DMS79 (cell line): ENCODE measurements at regions not wholly inside any gene's neighbourhood (a gene's known extent, or its start where the extent isn't known, plus 50 kb on each side); places are given as distances from the start of the nearest gene placed in this dataset.
"Not testable (repeated sequence)": the region's sequence is repeated elsewhere in the genome, so short reads cannot be mapped to it uniquely, and the experiment has no call there.

Experiments used
- DNase-seq: peaks from one replicate; lab custom pipeline; 2025; lab: John Stamatoyannopoulos, UW

GRCh38 chr2:228519561-228519960 lies 338.1 kb upstream of the SPHKAP start:
- DNase-seq, result no peak

GRCh38 chr2:228516019-228516418 lies 334.5 kb upstream of the SPHKAP start:
- DNase-seq, result no peak

GRCh38 chr2:228513480-228513879 lies 332.0 kb upstream of the SPHKAP start:
- DNase-seq, result not testable (repeated sequence)

DNA sequence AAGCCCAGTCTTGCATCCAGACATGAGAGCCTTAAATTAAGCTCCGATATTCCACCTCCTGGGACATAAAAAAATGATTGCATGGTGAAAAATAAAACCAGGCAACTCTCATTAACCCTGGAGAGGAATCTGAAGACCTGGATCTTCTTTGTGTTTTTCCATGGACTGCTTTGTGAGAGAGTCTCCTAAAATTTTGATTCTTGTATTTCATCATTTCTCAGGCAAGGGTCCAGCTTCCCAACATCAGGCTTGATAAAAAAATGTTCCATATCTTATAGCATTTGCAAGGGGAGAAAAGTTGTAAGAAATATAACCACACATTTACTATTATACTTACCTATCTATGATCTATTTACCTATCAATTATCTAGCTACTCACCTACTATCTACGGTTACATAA lies 327.5 kb upstream of the SPHKAP start:
- DNase-seq, result no peak

DNA sequence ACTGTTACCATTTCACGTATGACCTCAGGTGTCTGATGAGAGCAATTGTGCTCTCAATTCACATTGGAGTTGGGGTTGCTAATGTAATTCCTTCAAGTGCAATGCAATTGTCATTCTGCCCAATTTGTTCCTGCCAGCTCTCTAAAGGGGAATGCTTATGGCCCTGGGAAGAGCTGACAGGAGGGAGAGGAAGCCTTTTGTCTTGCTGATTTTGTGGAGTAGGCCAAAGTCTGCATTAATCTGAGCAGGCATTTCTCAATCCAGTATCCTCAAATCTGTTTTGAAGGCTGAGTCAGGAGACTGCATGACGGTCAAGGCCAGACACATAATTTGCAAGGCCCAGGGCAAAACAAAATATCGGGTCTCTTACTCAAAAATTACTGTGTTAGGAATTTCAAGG lies 326.4 kb upstream of the SPHKAP start:
- no peak for DNase-seq

DNA sequence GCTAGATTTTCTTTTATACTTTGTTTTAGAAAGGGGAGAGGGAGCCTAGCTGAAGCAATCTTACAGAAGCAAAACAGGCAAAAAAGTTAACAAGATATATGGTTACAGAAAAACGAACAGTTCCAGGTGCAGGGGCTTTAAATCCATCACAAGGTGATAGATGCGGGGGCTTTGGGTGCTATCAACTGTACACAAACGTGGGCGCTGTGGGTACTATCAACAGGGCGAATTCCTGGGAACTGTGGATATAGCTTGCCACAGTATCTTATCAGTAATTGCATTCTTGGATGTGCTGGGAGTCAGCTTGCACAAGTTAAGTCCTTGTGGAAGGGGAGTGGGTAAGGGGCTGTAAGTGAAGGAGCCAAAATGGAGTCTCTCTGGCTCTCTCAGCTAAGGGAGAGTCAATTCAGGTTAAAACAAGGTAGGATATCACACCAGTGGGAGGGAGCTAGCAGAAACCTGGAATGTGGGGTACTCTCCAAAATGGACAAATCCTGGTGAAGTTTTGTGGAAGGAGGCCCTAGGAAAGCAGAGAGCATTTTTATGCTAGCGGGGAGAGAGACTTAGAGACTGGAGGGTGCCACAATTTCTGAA lies 325.8 kb upstream of the SPHKAP start:
- no peak for DNase-seq

DNA sequence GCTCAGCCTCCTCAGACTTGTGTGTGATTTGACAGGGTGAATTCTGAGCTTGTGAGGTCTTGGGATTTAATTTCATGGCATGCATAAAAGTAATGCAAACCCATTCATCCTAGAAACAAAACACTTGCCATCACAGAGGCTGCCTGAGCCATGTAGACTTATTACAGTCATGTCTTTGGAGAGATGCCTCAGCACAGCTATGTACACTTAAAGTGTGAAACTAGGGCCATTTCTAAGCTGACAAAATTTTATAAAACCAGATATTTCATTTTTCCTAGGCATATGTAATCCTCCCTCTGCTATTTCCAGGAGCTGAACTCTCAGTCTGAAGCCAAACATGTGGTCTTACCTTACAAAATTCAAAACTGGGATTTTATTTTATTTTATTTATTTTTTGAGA lies 322.2 kb upstream of the SPHKAP start:
- no peak for DNase-seq

DNA sequence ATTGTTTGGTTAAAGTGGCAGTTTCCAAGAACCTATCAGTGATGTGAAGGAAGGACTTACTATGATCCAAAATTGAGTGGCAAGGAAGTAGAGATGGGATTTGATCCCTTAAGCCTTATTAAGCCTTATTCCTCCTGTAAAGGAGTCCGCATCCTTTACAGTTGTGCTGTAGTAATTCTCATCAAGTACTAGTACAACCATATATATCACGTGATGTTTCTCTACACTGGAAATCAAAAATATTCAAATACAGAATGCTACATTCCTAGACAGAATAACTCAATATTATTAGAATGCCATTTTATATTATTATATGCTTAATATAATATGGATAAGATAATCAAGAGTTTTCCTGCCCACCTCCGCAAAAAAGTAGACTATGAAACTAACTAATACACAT lies 312.4 kb upstream of the SPHKAP start:
- DNase-seq, result no peak

DNA sequence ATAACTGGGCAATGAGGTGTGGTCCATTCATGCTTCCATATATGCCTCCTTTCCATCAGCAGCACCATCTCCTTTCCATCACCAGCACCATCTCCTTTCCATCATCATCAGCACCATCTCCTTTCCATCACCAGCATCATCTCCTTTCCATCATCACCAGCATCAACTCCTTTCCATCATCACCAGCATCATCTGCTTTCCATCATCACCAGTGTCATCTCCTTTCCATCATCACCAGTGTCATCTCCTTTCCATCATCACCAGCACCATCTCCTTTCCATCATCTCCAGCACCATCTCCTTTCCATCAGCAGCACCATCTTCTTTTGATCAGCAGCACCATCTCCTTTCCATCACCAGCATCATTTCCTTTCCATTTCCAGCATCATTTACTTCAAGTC lies 297.5 kb upstream of the SPHKAP start:
- no peak for DNase-seq

DNA sequence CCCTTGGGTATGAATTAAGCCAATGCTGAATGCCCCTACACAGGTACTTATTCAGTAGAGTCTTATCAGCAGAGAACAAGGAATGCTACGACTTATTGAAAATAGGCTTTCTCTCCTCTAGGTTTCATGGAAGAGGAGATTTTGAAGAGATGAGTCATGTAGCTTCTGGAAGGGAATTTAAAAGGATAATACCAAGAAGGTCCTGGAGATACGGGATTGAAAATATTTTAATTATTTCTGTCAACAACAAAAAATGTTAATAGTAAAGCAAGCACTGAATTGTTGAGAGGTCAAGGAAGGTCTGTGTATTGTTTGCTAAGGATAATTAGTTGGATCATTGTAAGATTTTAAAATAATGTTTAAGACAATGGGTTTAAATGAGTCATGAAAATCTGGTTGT lies 293.0 kb upstream of the SPHKAP start:
- no peak for DNase-seq

- DNase-seq, result no peak
Observed at GRCh38 chr2:228469721-228470120, 288.2 kb upstream of the SPHKAP start.

DNA sequence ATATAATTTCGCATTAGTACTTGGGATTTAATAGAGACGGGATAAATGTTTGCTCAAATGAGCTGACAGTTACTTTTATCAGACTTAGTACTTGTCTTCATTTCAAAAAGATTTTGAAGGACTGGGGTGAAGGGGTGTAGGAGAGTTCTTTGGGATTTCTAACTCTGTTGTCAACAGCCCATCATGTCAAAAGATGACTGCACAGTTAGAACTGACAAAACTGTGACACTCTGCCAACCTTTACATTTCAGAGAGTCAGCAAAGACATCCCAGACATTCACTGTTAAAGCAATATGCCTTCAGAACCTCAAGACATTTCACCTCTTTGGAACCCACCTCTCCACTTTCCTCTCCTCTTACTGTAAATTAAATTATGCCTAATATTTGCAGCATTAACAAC lies 285.4 kb upstream of the SPHKAP start:
- DNase-seq, result no peak

- DNase-seq, result no peak
Observed at GRCh38 chr2:228465408-228465807, 283.9 kb upstream of the SPHKAP start.

DNA sequence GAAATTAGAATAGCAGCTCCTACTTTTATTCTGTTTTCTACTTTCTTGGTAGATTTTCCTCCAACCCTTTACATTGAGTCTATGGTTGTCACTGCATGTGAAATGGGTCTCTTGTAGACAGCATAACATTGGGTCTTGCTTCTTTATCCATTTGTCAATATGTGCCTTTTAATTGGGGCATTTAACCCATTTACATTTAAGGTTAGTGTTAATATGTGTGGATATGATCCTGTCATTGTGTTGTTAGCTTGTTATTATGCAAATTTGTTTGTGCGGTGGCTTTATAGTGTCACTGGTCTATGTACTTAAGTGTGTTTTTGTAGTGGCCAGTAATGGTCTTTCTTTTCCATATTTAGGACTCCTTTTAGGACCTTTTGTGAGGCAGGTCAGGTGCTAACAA lies 276.9 kb upstream of the SPHKAP start:
- DNase-seq, result no peak

- DNase-seq, result peak; percentile 65
Observed at GRCh38 chr2:228447266-228447915, 265.9 kb upstream of the SPHKAP start.

GRCh38 chr2:228446734-228447133 lies 265.2 kb upstream of the SPHKAP start:
- DNase-seq, result peak; percentile 92

GRCh38 chr2:228444161-228444560 lies 262.7 kb upstream of the SPHKAP start:
- no peak for DNase-seq

DNA sequence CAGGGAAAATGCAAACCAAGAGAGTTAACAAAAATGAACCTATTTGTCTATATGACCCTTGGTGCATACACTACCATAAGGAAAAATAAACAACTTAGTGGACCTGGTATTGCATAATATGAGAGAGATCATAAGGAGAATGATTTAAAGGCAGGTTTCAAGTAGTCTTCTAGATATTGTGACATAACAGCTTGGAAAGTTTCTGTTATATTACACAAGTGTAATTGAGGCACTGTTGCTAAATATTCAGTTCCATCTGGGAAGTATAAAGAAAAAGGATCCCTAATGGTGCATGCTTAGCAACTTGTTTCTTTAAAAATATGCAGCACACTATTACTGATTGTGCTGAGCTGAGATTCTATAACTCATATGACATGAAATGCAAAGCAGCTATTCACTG lies 252.2 kb upstream of the SPHKAP start:
- DNase-seq, result no peak

- DNase-seq, result no peak
Observed at GRCh38 chr2:228432116-228432515, 250.6 kb upstream of the SPHKAP start.

GRCh38 chr2:228430986-228431385 lies 249.5 kb upstream of the SPHKAP start:
- no peak for DNase-seq

GRCh38 chr2:228426502-228427216 lies 245.2 kb upstream of the SPHKAP start:
- peak; percentile 63 for DNase-seq

- DNase-seq, result not testable (repeated sequence)
Observed at GRCh38 chr2:228425411-228426060, 244.0 kb upstream of the SPHKAP start.

DNA sequence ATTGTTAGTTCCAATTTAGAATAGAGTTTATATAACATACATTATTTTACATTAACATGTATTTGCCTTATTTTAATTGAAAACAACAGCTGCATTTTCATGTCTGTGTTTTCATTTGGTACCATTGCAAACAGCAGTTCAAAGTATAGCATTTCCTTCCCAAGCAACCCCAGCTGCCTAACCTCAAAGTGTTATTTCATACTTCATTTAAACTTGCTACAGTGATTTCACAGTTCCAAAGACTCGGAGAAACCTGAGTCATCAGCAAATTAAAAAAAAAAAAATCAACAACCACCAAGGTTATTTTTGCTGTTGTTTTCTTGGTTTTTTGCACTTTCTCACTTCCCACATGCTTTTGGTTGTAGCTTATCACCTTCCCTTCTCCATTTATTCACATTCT lies 236.5 kb upstream of the SPHKAP start:
- no peak for DNase-seq
